ENCODE measurements at regions not wholly inside any gene's neighbourhood (a gene's known extent, or its start where the extent isn't known, plus 50 kb on each side); places are given as distances from the start of the nearest gene placed in this dataset.

DNA sequence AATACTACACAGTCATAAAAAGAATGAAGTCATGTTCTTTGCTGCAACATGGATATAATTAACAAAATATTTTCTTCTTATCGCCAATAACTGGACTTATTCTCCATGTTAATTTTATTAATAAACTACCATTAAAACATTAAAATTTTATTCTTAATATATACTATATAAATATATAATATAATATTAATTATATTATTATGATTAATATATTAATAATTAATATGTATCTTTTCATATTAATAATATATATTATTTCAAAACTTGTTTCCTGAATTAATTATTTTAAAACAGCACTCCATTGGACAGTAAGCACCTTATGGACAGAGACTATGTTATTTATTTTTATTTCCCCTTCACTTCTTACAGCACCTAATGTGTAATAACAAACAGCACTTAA, 182.8 kb downstream of the ARL4A start:
- intact Hi-C loops (cut with DNase I): no loop called here
- no peak for DNase-seq (ENCODE audit: low spot score)

DNA sequence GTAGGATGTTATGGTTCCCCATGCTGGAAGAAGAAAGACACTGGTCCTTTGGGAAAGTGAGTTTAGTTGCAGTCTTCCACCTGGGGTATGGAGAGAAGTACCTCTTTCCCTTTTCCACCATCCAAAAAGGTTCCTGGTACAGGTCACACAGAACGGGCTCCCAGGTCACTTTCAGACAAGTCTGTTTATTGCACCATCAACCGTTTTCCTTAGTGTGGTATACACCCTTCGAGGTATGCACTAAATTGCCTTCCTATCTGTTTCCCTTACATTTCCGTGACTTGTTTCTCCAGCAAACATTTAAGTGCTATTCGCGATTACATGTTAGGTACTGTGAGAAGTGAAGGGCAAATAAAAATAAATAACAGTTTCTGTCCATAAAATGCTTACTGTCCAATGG, 185.1 kb downstream of the ARL4A start:
- intact Hi-C loops (cut with DNase I): no loop called here
- no peak for DNase-seq (ENCODE audit: low spot score)

DNA sequence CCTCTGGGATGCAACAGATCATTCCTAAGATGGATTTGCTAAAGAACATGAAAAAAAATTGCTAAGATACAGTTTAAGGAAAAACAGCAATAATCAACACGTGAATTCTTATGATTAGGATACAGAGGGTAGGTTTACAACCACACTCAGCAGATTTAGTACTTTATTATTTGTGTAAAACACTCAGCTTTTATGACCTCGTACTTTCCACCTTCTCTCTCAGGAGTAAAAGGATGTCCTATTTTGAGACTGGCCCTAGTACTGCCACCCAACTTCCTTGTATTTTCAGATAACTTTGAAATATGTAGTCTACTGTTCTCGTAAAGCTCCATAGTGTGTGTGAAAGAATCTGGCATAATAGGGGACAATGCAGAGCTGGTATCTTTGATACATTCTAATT, 186.1 kb downstream of the ARL4A start:
- intact Hi-C loops (cut with DNase I): no loop called here

DNA sequence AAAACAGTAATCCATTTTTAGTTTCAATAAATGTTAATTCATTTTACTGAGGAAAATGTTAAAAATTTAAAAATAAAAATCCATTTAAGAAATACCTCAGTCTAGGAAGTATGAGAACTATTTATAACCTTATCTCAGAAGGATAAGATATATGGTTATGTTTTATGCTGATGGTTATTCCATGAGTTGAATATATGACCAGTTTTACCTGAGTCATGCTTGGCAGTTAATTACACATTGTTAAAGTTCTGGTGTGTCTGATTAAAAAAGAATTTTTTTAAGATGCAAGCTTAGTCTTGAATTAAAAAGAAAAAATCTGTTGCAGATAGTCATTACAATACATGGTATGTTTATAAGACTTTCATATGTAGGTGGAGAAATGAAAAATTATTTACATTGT, 191.7 kb downstream of the ARL4A start:
- no peak for DNase-seq (ENCODE audit: low spot score)
- intact Hi-C loops (cut with DNase I): no loop called here

More for the DNA sequence above, 186.1 kb downstream of the ARL4A start:
- no peak for DNase-seq (ENCODE audit: low spot score)

DNA sequence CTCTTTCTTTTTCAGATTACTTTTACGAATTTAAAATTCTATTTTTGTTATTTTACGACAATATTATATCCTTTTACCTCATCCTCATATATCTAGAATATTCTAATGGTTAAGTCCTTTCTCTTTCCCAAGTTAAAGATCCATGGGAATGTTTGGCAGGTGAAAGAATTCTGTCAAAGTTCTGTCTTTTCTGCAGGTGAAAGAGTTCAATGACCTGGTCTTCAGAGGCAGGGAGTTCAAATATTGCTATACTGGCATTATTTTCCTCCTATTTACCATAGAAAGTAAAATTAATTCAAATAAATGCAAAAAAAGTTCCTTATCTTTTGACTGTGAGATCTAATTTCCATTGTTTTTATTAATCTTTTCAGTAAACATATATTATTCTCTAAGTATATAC, 194.3 kb downstream of the ARL4A start:
- intact Hi-C loops (cut with DNase I): no loop called here
- DNase-seq (ENCODE audit: low spot score): no peak

DNA sequence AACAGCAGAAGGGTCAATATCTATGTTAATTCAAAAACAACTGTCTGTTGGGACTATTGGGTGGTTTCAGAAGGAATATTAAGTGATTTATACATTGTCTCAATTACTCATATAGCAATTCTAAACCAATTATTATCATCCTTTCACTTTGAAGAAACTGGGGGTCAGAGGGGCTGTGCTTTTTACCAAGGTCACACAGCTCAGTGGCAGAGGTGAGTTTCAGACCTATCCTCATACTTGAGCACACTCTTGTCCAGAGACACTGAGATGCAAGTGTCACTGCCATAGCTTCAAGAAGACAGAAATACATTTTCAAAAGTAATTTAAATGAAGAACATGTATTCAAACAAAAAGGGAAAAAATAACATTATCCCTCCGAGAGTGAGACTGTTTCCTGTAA, 195.3 kb downstream of the ARL4A start:
- no peak for DNase-seq (ENCODE audit: low spot score)
- intact Hi-C loops (cut with DNase I): no loop called here

DNA sequence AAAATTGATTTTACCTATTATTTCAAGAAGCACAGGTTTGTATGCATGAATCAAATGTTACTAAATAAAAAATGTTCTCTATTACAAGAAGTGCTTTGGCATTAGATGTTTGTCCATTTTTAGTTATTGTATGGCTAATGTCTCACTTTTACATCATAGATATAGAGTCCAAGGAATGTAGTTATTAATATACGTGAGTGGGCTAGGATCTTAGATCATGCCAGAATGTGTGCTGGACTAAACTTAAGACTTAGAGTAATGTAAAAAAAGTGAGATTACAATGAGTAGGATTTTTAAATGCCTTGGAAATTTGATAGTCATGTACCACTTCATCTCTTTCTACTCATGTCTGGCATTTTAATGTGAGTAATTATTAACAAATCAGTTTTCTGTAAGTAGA, 196.6 kb downstream of the ARL4A start:
- intact Hi-C loops (cut with DNase I): no loop called here
- no peak for DNase-seq (ENCODE audit: low spot score)

DNA sequence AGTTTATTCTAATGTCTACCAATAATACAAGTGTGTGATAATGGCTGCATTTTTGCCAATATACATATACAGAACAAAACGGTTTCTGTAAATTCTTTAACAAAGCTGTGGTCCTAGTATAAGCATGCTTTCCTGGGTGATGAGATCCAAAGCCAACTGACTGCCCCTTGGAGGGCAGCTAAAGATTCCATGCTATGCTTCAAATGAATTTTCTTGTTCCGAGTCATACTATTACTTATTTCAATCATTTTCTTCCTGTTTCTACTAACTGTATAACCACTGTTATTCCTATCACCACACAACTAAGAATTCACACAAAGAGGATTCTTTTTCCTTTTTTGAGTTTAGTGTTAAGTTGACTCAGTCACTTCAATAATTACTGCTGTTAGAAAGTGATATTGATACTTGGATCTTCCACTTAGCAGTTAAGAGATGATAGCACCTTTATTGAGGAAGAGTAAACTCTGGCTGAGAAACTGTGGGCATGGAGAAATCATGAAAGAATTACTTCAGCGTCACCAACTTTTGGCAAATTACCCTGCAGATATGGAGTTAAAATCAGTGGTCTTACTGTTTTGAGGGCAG, 197.5 kb downstream of the ARL4A start:
- DNase-seq (ENCODE audit: low spot score): no peak
- intact Hi-C loops (cut with DNase I): no loop called here

DNA sequence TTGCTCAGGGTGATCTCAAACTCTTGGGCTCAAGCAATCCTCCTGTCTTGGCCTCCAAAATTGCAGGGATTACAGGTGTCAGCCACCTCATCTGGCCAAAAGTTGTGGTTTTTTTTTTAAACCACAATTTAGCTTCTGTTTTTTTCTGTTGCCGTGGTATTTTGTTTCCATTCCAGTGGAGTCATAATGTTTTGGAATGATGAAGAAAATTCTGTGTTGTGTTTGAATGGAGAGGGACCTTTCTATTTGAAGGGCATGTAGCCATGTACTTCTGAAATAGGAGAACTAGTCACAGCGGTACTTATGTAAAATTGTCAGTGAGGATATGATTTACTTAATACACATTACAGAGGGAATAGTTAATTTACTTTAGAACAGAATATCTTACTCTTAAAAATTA, 201.3 kb downstream of the ARL4A start:
- intact Hi-C loops (cut with DNase I): no loop called here
- DNase-seq (ENCODE audit: low spot score): no peak

DNA sequence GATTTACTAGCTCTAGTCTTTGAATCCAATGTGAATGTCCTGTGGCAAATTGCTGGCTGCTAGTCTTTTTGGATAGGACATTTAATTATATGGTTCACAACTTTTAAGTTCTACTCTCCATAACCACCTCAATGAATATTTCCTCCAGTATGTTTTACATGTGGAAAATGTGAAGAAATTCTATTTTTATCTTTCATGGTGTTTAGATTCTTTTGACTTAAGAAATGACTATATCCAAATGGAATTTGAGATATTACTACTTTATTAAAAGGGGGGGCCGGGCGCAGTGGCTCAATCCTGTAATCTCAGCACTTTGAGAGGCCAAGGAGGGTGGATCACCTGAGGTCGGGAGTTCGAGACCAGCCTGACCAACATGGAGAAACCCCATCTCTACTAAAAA, 202.0 kb downstream of the ARL4A start:
- DNase-seq (ENCODE audit: low spot score): no peak
- intact Hi-C loops (cut with DNase I): no loop called here

DNA sequence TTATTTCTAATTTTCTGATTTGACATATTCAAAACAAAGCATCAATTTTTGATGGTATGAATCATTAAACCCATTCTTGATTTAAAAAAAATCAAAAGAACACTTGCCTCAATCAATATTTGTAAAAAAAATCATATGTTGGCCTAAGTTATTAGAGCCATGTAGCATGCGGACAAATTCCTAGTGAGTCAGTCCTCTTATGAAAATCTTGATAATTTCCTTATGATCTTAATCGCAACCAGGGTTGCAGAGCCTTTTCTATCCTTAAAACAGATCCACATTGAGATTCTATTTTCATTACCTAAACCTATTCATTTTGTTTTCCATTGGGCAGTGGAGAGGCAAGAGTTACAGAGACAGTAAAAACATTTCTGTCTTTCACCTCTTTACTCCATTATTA, 203.2 kb downstream of the ARL4A start:
- DNase-seq (ENCODE audit: low spot score): no peak
- intact Hi-C loops (cut with DNase I): no loop called here

DNA sequence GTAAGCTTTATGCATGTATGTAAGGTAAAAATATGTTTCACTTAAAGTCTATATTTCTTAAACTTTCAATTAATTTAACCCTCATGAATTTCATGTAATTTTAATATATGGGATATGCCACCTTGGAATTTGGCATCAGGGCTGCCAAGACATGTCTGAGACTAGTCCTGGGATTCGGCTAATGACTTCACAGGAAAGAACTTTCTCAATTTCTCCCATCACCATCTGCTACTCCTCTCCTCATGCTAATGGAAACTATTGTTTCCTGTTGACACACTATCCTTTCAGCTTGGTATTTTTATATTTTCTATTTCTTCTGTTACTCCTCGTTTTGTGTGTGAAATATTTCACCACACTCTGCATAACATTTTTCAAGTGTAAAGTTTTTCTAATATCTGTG, 205.9 kb downstream of the ARL4A start:
- DNase-seq (ENCODE audit: low spot score): no peak
- intact Hi-C loops (cut with DNase I): no loop called here

DNA sequence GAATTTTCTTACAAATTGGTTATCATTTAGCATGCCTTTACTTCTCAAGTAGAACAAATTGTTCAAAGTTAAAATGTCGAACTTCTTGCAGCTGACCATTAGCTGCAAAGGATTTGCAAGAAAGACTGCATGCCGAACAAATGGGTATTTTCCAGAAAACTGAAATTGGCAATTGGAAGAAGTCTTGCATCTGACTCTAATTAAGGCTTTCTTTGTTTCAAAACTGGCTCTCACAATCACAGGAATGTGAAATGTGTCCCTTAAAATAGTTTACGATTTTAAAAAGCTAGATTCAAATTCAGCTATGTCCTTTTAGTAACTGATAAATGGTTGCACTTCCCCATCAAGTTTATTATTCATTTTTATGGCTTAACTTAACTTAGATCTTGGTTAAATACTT, 207.9 kb downstream of the ARL4A start:
- DNase-seq (ENCODE audit: low spot score): no peak
- intact Hi-C loops (cut with DNase I): no loop called here

DNA sequence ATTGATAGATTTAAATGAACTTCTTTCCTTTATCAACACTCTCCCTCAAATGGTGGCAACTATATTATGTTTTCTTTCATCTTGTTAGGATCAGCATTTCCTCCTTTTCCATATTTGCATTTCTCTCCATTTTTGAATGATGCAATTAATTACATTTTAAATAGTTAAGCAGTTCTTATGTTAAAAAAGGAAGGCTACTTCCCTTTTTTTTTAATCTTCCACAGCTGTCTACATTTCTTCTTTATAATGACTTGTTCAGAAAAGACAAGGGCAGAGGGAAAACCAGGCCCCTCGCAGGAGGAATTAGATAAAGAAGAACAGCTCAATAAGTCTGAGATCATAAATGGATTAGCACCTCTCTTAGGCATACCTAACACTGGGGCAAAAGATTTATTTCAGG, 208.9 kb downstream of the ARL4A start:
- intact Hi-C loops (cut with DNase I): no loop called here
- DNase-seq (ENCODE audit: low spot score): no peak

DNA sequence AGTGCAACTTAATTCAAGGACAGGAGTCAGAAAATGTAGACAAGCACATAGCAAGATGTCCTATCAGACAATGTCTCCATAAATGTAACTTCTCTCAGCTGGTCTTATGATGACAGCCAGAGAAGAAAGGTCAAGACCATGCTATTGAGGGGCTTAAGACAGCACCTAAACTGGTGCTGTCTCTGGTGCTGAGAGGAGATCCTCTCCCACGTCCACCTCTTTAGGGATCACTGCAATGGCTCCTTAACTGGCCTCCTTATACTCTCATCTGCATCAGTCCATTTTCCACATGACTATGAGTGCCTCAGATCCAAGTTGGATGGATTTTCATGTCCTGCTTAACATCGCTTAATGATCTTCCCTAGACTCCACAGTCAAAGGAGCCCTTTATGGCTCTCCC, 210.6 kb downstream of the ARL4A start:
- intact Hi-C loops (cut with DNase I): no loop called here
- DNase-seq (ENCODE audit: low spot score): no peak

DNA sequence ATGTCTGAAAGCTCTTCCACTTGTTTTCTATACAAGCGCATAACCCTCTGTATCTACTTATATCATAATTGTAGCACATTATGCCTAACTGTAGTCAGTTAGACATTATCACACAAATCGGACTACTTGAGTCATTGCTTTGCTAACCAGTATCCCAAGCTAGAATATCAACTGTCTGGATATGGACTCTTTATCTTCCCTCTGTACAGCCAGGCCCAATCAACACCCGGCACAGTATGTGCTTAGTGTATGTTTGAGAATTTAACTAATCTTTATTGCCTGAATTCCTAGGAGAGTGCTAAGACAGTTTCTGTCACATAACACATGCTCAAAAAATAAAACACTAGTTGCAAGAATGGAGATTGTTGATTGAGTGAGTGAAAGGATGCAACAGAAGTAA, 211.2 kb downstream of the ARL4A start:
- intact Hi-C loops (cut with DNase I): no loop called here
- no peak for DNase-seq (ENCODE audit: low spot score)

DNA sequence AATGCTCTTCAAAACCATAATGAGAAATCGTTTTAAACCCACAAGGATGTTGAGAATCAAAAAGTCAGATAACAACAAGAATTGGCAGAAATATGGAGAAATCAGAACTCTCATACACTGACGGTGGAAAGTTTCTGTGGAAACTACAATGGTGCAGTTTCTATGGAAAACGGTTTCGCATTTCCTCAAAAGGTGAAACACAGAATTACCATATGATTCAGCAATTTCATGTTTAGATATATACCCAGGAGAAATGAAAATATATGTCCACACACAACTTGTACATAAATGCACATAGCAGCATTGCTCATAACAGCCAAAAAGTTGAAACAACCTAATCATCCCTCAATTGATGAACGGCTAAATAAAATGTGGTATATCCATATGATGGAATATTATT, 218.2 kb downstream of the ARL4A start:
- no peak for DNase-seq (ENCODE audit: low spot score)
- intact Hi-C loops (cut with DNase I): no loop called here

DNA sequence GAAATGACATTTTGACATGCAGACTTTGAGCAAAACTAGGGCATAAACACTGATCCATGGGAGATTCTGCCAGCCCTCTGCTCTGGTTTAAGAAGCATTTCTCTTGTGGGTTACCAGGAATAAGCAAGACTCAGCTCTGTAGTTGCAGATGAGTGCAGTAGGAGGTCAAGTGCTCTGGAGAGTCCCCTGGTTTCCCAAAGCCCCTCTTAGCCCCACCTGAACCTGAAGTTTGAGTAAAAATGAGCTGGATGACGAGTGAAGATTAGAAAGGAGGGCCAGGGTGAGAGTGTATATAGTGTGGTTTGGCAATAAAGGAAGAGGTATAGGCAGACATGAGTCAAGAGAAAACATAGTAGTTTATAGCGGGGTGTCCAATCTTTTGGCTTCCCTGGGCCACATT, 220.3 kb downstream of the ARL4A start:
- intact Hi-C loops (cut with DNase I): no loop called here
- DNase-seq (ENCODE audit: low spot score): no peak

DNA sequence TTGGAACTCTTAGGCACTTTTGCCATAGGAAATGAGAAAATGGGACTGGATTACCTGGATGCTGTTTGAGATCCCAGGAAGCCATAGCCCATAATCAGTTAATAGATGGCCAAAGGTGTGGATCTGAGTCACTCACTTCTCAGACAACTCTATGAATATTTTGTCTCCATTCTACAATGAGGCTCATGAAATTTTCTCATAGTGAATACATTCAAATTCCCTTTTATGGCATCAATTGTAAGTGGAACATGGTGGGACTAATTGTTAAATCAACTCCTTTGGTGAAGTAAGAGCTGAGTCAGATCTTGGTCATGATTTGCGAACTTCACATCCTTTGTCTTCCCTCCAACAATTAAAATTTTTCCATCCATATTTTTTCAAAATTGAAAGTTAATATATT, 222.1 kb downstream of the ARL4A start:
- no peak for DNase-seq (ENCODE audit: low spot score)
- intact Hi-C loops (cut with DNase I): no loop called here

DNA sequence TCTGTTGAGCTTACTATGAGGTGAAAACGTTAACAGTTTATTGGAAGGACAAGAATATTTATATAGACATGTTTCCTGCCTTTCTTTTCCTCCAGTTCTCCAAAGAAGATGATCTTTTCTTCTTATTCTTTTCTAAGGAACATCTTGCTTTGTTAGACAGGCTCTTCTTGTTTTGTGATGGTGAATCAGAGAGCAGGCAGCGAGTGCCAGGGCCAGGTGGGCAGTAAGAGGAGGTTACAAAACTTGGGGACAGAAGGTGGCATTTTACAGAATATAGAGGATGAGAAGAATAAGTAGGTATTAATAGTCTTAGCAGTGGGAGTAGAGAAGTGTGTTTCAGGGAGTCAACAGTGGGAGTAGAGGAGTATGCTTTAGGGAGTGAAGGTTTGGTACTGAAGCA, 223.6 kb downstream of the ARL4A start:
- no peak for DNase-seq (ENCODE audit: low spot score)
- intact Hi-C loops (cut with DNase I): no loop called here

DNA sequence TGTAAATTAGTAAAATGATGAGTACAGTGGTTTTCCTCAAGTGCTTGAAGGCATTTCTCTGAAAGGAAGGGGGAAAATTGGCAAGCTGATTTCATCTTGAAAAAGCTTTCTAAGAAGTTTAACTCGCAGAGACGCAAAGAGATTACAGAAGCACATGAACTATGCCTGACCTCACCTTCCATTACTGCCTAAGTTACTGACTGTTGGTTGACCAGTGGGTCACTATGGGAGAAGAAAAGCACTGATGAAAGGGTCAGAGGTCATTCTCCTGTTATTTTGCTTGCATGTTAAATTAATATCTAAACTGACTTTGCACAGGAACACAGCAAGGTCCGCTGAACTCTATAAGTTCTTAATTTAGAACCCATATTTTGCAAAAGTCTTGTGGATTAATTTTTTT, 225.6 kb downstream of the ARL4A start:
- no peak for DNase-seq (ENCODE audit: low spot score)
- intact Hi-C loops (cut with DNase I): no loop called here

DNA sequence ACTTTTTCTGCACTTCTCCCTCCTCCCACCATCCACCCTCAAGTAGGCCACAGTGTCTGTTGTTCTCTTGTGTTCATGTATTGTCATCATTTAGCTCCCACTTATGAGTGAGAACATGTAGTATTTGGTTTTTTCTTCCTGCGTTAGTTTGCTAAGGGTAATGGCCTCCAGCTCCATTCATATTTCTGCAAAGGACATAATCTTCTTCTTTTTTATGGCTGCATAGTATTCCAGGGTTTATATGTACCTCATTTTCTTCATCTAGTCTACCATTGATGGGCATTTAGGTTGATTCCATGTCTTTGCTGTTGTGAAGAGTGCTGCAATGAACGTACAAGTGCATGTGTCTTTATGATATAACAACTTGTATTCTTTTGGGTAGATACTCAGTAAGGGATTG, 230.4 kb downstream of the ARL4A start:
- no peak for DNase-seq (ENCODE audit: low spot score)

More for the DNA sequence above, 230.4 kb downstream of the ARL4A start:
- intact Hi-C loops (cut with DNase I): no loop called here

Measured in cardiac septum (tissue), 1 donor.